HepG2 (cell line): ENCODE measurements at regions not wholly inside any gene's neighbourhood (a gene's known extent, or its start where the extent isn't known, plus 50 kb on each side); places are given as distances from the start of the nearest gene placed in this dataset.

Experiments
- CTCF ChIP-seq: sonication (generic); formaldehyde crosslinking; IDR thresholded peaks from 2 replicates; pipeline ENCODE4 v1.5.0; 2020; ENCODE audit warnings: mild to moderate bottlenecking, missing genetic modification reagents, moderate library complexity
- EZH2 ChIP-seq: conservative IDR thresholded peaks from 2 replicates; pipeline ENCODE4 v1.6.1; 2012; ENCODE audit warnings: mild to moderate bottlenecking, low read depth, low read length, moderate library complexity
- ISL2 ChIP-seq: sonication (generic); formaldehyde crosslinking; IDR thresholded peaks from 2 replicates; pipeline ENCODE4 v1.5.0; 2020; ENCODE audit warnings: missing genetic modification reagents
- JARID2 ChIP-seq: sonication (generic); formaldehyde crosslinking; IDR thresholded peaks from 2 replicates; pipeline ENCODE4 v1.8.1; 2023; ENCODE audit warnings: missing genetic modification reagents, inconsistent platforms; ENCODE audit not compliant: insufficient replicate concordance
- RNF2 ChIP-seq: fragments of 450-650 bp; conservative IDR thresholded peaks from 2 replicates; pipeline ENCODE4 v1.6.1; 2016; ENCODE audit warnings: low read depth
- SKIL ChIP-seq: sonication (generic); formaldehyde crosslinking; IDR thresholded peaks from 2 replicates; pipeline ENCODE4 v1.8.0; 2022; ENCODE audit warnings: missing genetic modification reagents, mild to moderate bottlenecking, moderate library complexity, borderline replicate concordance
- TAF1 ChIP-seq: sonication (generic); formaldehyde crosslinking; IDR thresholded peaks from 2 replicates; pipeline ENCODE4 v1.4.0; 2020; ENCODE audit warnings: missing genetic modification reagents
- ZFX ChIP-seq: sonication (generic); formaldehyde crosslinking; IDR thresholded peaks from 2 replicates; pipeline ENCODE4 v1.4.0; 2020; ENCODE audit warnings: mild to moderate bottlenecking, low read depth, missing genetic modification reagents, moderate library complexity

GRCh38 chr3:66648975-66649374 lies 148.2 kb upstream of the LRIG1 start:
- no peak for TF ChIP-seq JARID2 (CRISPR knock-in tag)
- no peak for TF ChIP-seq EZH2
- TF ChIP-seq ISL2 (CRISPR knock-in tag): no peak
- no peak for TF ChIP-seq ZFX (CRISPR knock-in tag)
- TF ChIP-seq SKIL (CRISPR knock-in tag): no peak
- no peak for TF ChIP-seq CTCF (CRISPR knock-in tag)
- TF ChIP-seq RNF2: no peak
- TF ChIP-seq TAF1: no peak
